Bone marrow (tissue), 2 donors: ENCODE measurements at regions not wholly inside any gene's neighbourhood (a gene's known extent, or its start where the extent isn't known, plus 50 kb on each side); places are given as distances from the start of the nearest gene placed in this dataset.
"Not testable (repeated sequence)": the region's sequence is repeated elsewhere in the genome, so short reads cannot be mapped to it uniquely, and the experiment has no call there.

ENCODE experiments used
- DNase-seq, 2 donors: peaks; one replicate each; lab custom pipeline; 2025; lab: John Stamatoyannopoulos, UW

DNA sequence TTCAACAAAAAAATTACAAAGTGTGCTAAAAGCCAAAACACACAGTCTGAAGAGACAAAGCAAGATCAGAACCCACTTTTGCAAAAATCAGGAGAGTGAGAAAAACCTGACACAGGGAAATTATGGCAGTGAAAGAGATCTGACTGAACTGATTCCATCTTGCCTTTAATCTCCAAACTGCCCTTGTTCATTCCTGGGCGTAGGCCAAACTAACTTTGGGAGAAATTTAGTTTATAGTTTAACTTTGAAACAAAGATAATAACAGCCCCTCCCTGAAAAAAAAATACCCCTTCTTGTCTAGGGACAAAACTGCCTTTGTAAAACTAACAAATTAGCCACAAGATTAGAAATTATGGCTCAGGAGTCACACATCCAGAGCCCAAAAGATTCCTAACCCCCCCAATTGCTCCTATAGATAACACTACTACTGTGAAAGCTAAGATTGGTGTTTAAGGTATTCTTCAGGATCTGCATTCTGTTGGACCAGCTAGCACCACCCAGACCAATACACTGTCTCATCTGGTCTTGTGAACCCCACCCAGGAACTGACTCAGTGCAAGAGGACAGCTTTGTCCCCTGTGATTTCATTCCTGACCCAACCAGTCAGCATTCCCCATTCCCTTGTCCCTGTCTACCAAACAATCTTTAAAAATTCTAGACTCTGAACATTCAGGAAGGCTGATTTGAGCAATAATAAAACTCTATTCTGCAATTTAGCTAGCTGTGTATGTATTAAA, 226.1 kb upstream of the SH3BP4 start:
- DNase-seq = no peak

DNA sequence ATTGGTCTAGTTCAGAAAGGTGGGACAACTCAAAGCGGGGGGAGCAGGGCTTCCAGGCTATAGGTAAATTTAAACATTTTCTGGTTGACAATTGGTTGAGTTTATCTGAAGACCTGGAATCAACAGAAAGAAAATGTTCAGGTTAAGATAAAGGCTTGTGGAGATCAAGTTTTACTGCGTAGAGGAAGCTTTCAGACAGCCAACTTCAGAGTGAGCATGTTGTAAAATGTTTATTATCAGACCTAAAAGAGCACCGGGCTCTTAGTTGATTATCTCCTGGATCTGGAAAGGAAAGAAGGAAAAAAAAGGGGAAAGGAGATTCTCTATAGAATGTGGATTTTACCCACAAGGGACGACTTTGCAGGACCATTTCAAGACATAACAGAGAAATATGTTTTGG, 227.0 kb upstream of the SH3BP4 start:
- no peak for DNase-seq

DNA sequence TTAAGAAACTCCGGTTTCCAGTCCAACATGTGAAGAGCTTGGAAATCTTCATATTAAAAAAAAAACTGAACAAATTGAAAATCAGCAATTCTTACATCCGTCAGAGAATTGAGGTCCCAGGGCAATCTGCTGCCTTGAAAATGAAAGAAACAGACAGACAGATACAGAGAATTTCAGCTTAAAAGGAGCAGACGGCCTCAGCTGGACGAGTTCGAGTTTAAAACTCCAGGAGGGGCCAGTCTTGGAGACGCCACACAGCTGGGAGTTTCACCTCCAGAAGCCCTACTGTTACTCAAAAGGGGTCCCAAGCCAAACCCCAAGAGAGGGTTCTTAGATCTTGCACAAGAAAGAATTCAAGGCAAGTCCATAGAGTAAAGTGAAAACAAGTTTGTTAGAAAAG, 226.5 kb upstream of the ARL4C start:
- no peak for DNase-seq

DNA sequence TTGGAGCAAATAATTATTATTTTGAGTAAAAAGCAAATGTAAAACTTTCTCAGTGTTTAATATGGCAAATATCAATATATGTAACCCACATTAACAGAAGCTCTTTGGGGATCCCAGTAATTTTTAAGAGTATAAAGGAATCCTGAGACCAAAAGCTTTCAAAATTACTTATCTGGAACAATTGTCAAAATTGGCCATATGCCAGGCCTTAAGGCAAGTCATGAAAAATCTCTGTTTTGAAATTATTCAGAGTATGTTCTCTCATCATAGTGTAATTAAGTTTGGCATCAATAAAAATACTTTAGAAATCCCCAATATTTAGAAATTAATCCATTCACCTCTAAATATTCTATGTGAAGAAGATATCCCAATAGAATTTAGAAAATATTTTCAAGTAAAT, 225.3 kb upstream of the ARL4C start:
- no peak for DNase-seq

DNA sequence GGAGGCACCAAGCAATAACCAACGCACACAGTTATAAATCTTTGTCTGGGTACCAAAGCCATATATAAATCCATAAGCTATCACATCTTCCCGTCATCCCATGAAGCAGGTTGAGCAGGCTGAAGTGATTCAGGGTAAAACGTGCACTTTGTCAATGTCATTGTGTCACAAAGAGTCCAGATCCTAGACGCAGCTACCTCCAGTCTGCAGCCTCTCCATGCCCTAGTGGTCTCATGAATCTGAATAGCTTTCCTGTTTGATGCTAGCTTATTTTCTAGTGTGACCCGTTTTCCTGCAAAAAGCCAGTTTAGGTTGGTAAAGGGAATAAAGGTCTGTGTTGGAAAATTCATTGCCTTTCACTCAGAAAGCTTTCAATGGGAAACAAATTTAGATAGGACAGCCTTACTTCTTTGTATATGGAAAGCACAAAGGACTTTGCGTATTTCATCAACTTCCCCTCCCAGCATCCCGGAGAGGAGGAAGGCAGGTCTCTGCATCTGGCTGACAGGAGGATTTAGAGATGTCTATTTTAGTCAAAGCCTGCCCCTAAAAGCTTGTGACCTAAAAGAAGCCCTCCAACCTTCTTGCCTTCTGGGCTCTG, 222.3 kb upstream of the ARL4C start:
- DNase-seq = no peak

DNA sequence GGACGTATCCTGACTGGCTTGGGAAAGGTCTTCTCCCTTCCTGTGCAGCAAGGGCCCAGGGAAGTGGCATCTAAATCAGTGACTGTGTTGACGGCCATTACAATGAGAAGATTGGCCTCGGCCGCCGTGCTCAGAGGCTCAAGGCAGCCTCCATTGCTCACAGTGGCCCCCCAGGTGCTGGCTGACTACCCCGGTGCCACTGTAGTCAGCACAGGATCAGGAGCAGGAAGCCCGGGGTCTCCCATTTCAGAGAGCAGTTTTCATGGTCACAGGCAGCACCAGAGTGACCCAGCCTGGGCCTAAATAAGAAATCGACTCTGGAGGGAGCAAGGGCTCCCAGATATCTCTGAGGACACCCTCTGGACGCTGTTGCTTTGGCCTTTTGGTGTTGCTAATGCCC, 219.4 kb upstream of the ARL4C start:
- DNase-seq = no peak

DNA sequence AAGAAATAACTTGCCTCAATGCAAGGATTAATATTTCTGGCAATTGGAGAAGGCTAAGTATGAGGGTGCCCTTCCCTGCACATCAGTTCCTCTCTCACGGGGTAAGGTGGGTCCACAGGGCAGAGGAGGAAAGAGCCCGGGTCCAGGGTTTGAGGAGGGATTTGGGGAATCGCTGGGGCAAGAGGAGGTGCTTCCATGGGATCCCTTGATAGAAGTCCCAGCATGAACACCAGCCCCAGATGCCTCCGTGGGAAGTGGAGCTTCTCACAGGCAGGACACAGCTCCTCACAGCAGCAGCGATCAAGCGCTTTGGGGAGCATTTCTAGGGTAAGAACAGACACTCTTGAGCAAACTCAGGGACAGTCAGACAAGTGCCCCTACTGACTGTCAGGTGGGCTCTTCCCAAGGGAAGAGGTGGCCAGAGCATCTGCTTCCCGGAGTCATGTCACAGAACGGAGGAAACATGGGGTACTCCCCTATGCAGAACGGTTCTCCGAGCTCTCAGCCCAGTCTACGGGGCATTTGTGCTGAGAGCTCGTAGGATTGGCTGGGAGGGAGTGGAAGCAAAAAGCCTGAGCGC, 218.9 kb upstream of the ARL4C start:
- DNase-seq = no peak

DNA sequence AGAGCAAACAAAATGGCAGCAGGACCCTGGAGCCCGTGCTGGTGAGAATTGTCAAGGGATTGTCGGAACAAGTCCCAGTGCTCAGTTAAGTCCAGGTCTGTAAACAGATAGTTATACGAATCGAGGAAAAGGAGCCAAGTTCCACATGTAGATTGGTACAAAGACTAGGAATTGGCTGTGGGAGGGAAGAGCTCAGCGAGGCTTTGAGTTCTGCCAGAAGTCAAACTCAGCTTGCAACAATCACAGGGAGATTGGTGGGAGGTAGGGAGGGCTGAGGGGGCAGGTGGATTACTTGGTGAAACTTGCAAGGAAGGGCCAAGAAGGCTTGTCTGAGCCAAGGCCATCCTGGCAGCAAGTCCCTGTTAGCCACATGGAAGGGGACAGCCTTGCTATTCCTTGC, 217.8 kb upstream of the ARL4C start:
- no peak for DNase-seq

DNA sequence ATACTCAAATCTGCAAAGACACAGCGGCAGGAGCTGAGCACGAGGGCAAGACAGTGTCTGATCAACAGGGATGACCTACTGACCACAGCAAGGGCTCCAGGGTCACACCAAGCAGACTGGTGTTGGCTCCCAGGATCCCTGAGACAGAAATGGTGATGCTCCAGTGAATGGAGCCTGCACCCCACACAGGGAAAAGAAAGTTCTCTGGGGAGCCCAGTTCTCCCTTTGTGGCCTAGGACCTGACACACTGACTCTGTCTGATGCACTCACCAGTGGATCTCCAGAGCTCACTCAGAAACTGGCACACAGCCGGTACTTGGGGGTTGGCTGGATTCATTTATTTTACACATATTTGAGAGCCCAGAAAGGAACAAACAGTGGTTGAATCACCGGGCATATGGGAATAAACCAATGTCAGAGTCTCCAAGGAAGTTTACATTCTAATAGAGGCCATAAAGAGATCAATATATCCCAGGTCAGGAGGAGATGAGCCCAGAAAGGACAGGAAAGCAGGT, 215.6 kb upstream of the ARL4C start:
- DNase-seq = no peak

DNA sequence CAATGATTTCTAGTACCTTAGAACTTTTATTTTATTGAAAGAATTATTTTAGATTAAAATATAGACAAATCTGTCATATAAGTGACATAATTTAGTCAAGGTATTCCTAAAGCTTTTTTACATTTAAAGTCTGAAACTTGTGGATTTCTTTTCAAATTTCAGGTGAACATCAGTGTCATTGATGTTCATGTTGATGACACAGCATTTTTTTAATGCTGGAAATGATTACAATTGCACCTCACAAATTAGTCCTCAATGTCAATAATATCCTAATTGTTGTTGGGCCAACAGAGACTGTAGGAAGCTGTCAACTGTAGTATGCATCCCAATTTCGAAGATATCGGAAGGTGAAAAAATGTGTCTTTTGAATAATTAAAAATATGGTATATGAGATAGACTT, 214.4 kb upstream of the ARL4C start:
- no peak for DNase-seq

DNA sequence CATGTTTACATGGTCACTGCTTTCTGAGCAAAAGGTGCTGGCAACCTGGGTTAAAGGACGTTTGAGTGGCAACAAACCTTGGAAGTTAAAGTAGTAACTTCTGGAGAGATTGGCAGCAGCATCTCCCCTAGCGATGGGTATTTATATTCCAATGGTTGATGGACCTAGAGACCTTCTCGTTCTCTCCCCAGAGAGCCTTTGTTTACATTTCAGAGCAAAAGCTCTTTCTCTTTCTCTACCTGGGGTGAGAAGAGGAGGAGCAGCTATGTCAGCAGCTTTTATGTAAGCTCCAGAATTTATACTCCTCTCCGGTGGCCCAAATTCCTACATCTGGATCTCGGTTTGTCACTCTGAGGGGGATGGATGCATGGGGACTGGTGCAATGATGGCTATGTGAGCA, 213.7 kb upstream of the ARL4C start:
- DNase-seq = no peak

DNA sequence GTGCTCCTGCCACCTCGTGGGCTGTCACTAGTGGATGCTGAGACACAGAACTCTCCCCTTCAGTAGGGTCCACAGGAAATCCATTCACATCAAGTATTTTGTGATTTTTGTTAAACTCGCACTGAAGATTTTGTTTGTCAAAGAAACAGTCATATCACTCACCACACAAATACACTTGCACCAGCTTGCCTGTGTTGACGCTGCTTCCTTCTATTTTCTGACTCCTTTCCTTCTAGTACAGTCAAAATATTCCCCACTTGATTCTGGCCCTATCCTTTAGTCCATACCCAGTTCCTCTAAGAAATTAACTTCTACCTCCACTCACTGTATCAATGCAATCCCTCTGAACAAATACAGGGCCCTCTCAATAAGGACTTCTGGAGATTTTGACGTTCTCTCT, 213.2 kb upstream of the ARL4C start:
- DNase-seq = no peak

DNA sequence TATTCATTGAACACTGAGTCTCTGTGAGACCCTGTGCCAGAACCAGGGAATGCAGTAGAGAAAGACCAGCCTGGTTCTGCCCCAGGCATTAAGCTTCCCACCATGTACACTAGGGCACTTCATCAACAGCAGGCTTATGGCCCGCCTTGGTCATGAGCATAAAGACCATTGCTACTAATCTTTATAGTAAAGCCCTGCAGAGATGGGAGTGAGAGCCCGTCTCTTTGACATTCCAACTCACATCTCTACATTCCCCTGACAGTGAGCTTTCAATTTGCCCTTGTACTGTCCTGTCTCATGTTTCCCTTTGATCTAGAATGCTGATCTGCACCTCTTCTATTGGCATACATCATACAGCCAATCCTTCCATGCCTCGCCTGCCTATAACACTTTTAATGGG, 211.8 kb upstream of the ARL4C start:
- no peak for DNase-seq

DNA sequence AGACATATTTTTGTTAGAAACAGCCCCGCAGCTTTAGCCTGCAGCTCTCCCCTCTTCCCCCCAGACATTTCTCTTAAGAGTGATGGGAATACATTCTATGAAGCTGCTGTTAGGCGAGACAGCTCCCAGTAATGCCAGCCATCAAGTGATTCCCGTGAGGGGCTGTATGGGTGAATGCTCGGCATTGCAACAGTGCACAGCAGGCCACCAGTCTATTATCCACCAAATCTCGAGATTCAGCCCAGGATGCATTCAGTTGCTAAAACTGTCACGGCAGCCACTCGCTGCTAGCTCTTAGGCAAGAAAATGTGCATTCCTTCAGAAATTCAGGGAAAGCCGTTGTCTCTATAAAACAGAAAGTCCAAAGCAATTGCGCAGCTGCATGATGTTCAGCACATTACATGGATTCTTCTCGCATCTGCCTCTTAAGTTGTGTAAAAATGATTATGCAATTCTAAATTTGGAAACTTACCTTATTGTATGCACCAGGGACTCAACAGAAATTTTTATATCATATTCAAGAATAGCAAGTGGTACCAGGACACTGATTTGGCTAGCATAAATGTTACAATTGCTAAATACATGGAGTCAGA, 211.3 kb upstream of the ARL4C start:
- DNase-seq = no peak

DNA sequence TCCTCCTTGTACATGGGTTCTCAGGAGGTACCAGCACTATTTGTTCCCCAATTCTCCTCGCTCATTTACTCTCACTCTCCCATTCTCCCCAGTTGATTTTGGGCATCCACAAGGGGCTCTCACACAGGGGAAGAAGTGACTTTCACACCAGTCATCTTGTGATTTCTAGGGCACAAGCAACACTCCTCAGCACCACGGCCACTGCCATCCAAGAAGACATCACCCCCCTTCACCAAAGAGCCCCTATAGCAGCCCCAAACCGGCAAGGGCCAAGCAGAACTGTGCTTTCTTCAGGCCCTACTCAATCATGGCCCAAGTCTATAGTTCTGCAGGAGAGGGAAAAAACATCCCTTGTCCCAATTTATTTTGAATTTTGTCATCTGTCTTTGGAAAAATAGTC, 209.2 kb upstream of the ARL4C start:
- DNase-seq = no peak

DNA sequence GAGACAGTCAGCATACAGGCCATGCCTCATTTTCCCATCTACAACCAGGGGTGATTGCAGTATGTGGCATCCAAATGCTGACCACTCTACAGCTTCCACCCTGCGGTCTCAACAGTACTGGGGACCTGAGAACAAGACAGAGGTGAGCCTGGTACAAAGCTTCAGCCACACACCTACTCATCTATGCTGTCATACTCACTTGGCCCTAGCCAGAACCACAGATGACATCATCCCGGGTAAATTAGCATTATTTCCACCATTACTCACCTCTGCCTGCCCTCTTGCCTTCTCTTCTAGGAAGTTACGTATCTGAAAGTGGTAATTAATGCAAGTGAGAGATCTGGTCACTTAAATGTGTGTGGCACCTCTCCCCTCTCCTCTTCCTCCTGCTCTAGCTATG, 208.2 kb upstream of the ARL4C start:
- no peak for DNase-seq

DNA sequence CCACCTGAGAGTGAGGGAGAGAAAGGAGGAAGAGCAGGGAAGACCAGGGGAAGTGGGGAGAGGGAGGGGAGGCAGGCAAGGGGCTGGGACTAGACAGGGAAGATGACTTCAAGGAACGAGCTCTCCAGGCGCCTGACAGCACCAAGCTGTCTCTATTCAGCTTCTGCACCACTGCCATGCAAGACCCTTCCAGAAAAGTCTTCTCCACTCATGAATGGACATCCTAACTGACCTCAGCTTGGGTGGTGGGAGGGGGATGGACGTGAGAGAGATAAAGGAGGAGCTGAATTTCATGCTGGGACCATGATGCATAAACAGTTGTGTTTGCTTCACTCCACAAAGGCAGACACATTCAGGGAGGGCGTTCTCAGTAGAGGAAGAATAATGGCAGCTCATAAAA, 206.4 kb upstream of the ARL4C start:
- no peak for DNase-seq

DNA sequence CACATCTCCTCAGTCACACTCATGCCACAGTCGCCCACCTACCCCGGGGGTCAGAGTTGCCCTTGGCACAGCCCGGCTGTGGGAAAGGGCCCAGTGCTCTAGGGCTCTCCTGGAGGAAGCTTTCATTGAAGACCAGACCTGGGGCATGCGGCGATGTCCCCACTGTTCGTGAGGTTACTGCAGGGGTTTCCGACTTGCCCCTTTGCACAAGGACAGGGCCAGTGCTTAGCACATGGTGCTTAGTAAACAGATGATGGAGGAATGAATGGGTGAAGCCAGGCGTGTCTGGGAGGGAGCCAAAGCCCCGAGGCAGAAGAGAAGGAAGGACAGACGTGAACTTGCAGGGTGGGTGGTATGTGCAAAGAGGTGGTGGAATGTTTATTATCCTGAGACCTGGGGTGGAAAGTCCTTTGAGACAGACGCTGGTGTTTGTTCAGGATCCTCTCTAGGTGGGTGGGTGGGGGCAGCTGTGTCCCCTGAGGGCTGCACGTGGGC, 205.9 kb upstream of the ARL4C start:
- no peak for DNase-seq

DNA sequence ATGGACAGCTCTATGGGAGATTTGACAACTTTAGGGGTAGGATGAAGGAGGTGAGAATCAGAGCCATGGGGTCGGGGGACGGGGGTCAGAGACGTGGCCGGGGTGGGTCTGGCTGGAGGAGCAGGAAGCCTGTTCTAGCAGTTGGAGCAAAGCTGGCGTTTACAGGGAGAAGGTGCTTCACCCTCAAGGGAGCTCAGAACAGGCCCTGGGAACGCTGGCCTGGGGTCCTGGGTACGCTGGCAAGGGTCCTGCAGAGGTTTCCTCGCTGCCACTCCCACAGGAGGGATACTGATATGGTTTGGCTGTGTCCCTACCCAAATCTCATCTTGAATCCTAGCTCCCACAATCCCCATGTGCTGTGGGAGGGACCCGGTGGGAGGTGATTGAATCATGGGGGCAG, 205.0 kb upstream of the ARL4C start:
- DNase-seq = no peak

DNA sequence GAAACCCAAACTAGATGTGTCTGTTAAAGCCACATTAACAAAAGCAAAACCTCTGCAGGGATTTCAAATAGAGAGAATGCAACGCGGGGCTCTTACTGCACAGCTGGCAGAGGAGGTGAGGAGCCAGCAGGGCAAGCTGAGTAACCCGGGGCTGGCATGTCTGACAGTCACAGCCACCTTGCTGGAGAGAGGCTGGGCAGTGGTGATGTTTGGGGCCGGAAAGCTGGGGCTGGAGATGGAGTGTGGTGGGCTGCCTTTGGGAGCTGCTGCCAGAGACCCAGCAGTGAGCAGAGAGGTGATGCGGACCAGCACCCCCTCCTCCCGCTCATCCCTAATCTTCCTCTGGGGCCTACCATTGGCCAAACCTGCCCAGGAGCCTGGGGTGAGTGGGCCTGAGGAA, 204.5 kb upstream of the ARL4C start:
- no peak for DNase-seq

DNA sequence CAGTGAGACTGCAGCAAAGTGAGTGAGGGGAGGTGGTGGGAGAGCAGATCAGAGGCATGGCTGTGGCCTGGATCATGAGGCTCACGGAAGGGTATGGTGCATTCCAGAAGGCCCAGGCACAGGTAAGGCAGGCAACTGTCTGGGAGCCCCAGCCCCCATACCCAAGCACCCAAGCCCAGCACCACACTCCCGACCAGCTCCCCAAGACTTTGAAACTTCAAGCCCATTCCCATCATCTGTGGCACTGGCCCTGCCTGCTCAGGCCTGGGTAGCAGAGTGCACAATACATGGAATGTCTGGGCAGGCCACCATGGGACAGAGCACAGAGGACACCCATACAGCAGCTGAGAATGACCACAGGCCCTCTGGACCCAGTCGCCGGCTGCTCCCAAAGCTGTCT, 202.6 kb upstream of the ARL4C start:
- DNase-seq = no peak

DNA sequence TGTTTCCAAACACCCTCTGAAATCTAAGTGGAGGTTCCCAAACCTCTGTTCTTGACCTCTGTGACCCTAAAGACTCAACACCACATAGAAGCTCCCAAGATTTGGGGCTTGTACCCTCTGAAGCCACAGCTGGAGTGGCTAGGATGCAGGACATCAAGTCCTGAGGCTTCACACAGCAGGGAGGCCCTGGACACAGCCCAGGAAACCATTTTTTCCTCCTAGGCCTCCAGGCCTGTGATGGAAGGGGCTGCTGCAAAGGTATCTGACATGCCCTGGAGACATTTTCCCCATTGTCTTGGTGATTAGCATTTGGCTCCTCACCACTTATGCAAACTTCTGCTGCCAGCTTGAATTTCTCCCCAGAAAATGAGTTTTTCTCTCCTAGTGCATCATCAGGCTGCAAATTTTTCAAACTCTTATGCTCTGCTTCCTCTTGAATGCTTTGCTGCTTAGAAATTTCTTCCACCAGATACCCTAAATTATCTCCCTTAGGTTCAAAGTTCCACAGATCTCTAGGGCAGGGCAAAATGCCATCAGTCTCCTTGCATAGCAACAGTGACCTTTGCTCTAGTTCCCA, 200.5 kb upstream of the ARL4C start:
- DNase-seq = not testable (repeated sequence)

DNA sequence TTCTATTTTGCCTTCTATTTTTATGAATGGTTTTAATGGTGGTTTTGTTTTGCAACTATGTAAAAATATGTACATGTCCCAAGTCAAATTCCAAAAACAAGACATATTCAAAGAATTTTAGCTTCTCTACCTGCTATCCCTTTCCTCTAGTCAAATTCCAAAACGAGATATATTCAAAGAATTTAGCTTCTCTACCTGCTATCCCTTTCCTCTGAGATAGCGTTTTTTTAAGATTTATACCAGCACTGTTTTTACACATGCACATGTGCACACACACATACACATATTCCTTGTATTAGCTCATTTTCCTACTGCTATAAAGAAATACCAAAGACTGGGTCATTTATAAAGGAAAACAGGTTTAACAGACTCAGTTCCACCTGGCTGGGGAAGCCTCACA, 199.1 kb upstream of the ARL4C start:
- DNase-seq = no peak
